GM21381 (cell line): ENCODE measurements at regions not wholly inside any gene's neighbourhood (a gene's known extent, or its start where the extent isn't known, plus 50 kb on each side); places are given as distances from the start of the nearest gene placed in this dataset.

ENCODE experiments used
- ATAC-seq: cut with Tn5 transposase; IDR thresholded peaks from one replicate; pipeline ENCODE4 v1.9.1; 2021; ENCODE audit warnings: mild to moderate bottlenecking, moderate library complexity; ENCODE audit not compliant: unreplicated experiment

GRCh38 chr5:51273021-51273420 is 110.2 kb upstream of the ISL1 start:
- ATAC-seq: no peak

- ATAC-seq: no peak
Measured at GRCh38 chr5:51273871-51274270, 109.4 kb upstream of the ISL1 start.

- no peak for ATAC-seq
Measured at GRCh38 chr5:51275428-51275827, 107.8 kb upstream of the ISL1 start.

GRCh38 chr5:51276250-51276649 is 107.0 kb upstream of the ISL1 start:
- no peak for ATAC-seq

- ATAC-seq: no peak
Measured at GRCh38 chr5:51278539-51278938, 104.7 kb upstream of the ISL1 start.

- ATAC-seq: no peak
Measured at GRCh38 chr5:51279983-51280706, 103.1 kb upstream of the ISL1 start.

- ATAC-seq: no peak
Measured at GRCh38 chr5:51286046-51286445, 97.2 kb upstream of the ISL1 start.

- no peak for ATAC-seq
Measured at GRCh38 chr5:51302343-51302742, 80.9 kb upstream of the ISL1 start.

- no peak for ATAC-seq
Measured at GRCh38 chr5:51326844-51327243, 56.4 kb upstream of the ISL1 start.
